ENCODE measurements at regions not wholly inside any gene's neighbourhood (a gene's known extent, or its start where the extent isn't known, plus 50 kb on each side); places are given as distances from the start of the nearest gene placed in this dataset.

GRCh38 chr13:109533350-109533749 lies 253.0 kb downstream of the IRS2 start:
- Mint-ChIP-seq H3K27ac (no peak overlapping the region), H3K27me3 (ENCODE audit: low read depth) (no peaks in the 10 kb centered on the region), H3K4me3 (no peak overlapping the region), H3K4me1 (no peaks in the 10 kb centered on the region), H3K9me3 (peaks cover 0 to 2% of the 10 kb centered on the region in 2 experiments; a peak in 1 of 5 replicates), H3K36me3 (ENCODE audit: insufficient read depth in 1 of 3, low read depth in 3 of 3) (0 out of 7 replicates have a peak, but pooled peaks cover 0 to 1% (median 0%) of the 10 kb centered on the region in 3 experiments)
- H3K9me3 ChIP-seq (ENCODE audit: control insufficient read depth, low read depth, low read length): no peaks in the 10 kb centered on the region
- TF ChIP-seq, protein P1, sequence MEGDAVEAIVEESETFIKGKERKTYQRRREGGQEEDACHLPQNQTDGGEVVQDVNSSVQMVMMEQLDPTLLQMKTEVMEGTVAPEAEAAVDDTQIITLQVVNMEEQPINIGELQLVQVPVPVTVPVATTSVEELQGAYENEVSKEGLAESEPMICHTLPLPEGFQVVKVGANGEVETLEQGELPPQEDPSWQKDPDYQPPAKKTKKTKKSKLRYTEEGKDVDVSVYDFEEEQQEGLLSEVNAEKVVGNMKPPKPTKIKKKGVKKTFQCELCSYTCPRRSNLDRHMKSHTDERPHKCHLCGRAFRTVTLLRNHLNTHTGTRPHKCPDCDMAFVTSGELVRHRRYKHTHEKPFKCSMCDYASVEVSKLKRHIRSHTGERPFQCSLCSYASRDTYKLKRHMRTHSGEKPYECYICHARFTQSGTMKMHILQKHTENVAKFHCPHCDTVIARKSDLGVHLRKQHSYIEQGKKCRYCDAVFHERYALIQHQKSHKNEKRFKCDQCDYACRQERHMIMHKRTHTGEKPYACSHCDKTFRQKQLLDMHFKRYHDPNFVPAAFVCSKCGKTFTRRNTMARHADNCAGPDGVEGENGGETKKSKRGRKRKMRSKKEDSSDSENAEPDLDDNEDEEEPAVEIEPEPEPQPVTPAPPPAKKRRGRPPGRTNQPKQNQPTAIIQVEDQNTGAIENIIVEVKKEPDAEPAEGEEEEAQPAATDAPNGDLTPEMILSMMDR (conservative IDR thresholded peaks at IDR 0.05): no peak
- no peak overlapping the region for H3K9ac ChIP-seq (ENCODE audit: extremely low read depth, insufficient read length, low read length)
- no peak overlapping the region for H2BK120ac ChIP-seq (ENCODE audit: low read depth, low read length, poor library complexity, severe bottlenecking)
- H2AFZ ChIP-seq (ENCODE audit: low read length): no peak overlapping the region
- DNase-seq: no peak
- no peak overlapping the region for H3K14ac ChIP-seq (ENCODE audit: insufficient read depth, low read length)
- H3K23me2 ChIP-seq (ENCODE audit: insufficient read length, low read depth, low read length, poor library complexity, severe bottlenecking): no peaks in the 10 kb centered on the region
- H3K79me2 ChIP-seq (ENCODE audit: insufficient read depth, low read length): no peaks in the 10 kb centered on the region
- no peaks in the 10 kb centered on the region for H3K27me3 ChIP-seq (ENCODE audit: insufficient read depth, low read length)
- no peak overlapping the region for H2BK5ac ChIP-seq (ENCODE audit: insufficient read length, low read length)
- no peak overlapping the region for H3K18ac ChIP-seq (ENCODE audit: insufficient read length, low read depth, low read length)
- WGBS (ENCODE audit: extremely low coverage, insufficient read length, low lambda C conversion rate): no CpG with 5 or more reads among the region's 11 CpGs
- H4K8ac ChIP-seq (replicated peaks; ENCODE audit: insufficient read length, low read depth, low read length): no peak overlapping the region
- no peak overlapping the region for H2BK12ac ChIP-seq (ENCODE audit: insufficient read length, low read depth, low read length)
- no peak overlapping the region for H3K4me2 ChIP-seq (ENCODE audit: insufficient read depth, insufficient read length, low read length)
- H3K27ac ChIP-seq (ENCODE audit: insufficient read length, low read depth, low read length): no peak overlapping the region
- H4K5ac ChIP-seq (ENCODE audit: insufficient read length, low read depth, low read length): no peak overlapping the region
- H3K56ac ChIP-seq (ENCODE audit: insufficient read length, low read depth, low read length): no peak overlapping the region
- no peaks in the 10 kb centered on the region for H3K79me1 ChIP-seq (ENCODE audit: insufficient read depth, low read depth, low read length, poor library complexity, severe bottlenecking)
- H4K20me1 ChIP-seq (ENCODE audit: control insufficient read depth, insufficient read depth, insufficient read length): no peaks in the 10 kb centered on the region
- no peak overlapping the region for H3T11ph ChIP-seq (ENCODE audit: low read length)
- H3K23ac ChIP-seq (ENCODE audit: insufficient read length, low read depth, low read length): no peak overlapping the region
- no peak overlapping the region for H4K91ac ChIP-seq (ENCODE audit: insufficient read length, low read depth, low read length)
- no peaks in the 10 kb centered on the region for H3K4me1 ChIP-seq (ENCODE audit: insufficient read depth, low read length)
- H2AK5ac ChIP-seq (ENCODE audit: insufficient read length, low read length): no peak overlapping the region
- H2BK15ac ChIP-seq (ENCODE audit: low read depth, low read length): no peak overlapping the region
- H2BK20ac ChIP-seq (ENCODE audit: low read depth, low read length, poor library complexity, severe bottlenecking): no peak overlapping the region
- H3K4ac ChIP-seq (ENCODE audit: low read depth, low read length): no peak overlapping the region

All from H9 (cell line).